Neural cell (in vitro differentiated cells): ENCODE measurements at regions not wholly inside any gene's neighbourhood (a gene's known extent, or its start where the extent isn't known, plus 50 kb on each side); places are given as distances from the start of the nearest gene placed in this dataset.
A peak's percentile ranks its signal among the peaks of the same experiment; 100 is the strongest.

Source experiments
- H2AFZ ChIP-seq: fragments of 200-600, 300-800 bp; sonication (generic), shearing (Covaris generic); 2 replicates; pipeline ENCODE4 v1.6.0; 2014; ENCODE audit warnings: low read depth, mild to moderate bottlenecking, antibody characterized with exemption, low read length, moderate library complexity
- H3F3A ChIP-seq: fragments of 200-600 bp; shearing (Covaris generic); 2 replicates; pipeline ENCODE4 v1.6.1; 2016; ENCODE audit warnings: mild to moderate bottlenecking, moderate library complexity, mixed read lengths, antibody characterized with exemption, low read length; ENCODE audit not compliant: insufficient read depth, poor library complexity, severe bottlenecking
- H3K27ac ChIP-seq: fragments of 200-600, 300-800 bp; sonication (generic), shearing (Covaris generic); 2 replicates; pipeline ENCODE4 v1.5.1; 2014; ENCODE audit warnings: mild to moderate bottlenecking, low read length, moderate library complexity
- H3K27me3 ChIP-seq: fragments of 300-800, 200-600 bp; sonication (generic), shearing (Covaris generic); 2 replicates; pipeline ENCODE4 v1.6.0; 2014; ENCODE audit warnings: mild to moderate bottlenecking, low read depth, low read length, moderate library complexity; ENCODE audit not compliant: insufficient read depth
- H3K36me3 ChIP-seq: fragments of 300-800, 200-600 bp; sonication (generic), shearing (Covaris generic); 2 replicates; pipeline ENCODE4 v1.5.1; 2014; ENCODE audit warnings: mild to moderate bottlenecking, antibody characterized with exemption, low read length, moderate library complexity; ENCODE audit not compliant: insufficient read depth
- H3K4me2 ChIP-seq: fragments of 300-800, 200-600 bp; sonication (generic), shearing (Covaris generic); 2 replicates; pipeline ENCODE4 v1.6.0; 2014; ENCODE audit warnings: mild to moderate bottlenecking, low read length
- H3K4me3 ChIP-seq: fragments of 300-800, 200-600 bp; sonication (generic), shearing (Covaris generic); 2 replicates; pipeline ENCODE4 v1.5.1; 2014; ENCODE audit warnings: mild to moderate bottlenecking, low read length, moderate library complexity
- H3K79me2 ChIP-seq: fragments of 200-600 bp; shearing (Covaris generic); replicated peaks from 2 replicates; pipeline ENCODE4 v1.6.0; 2014; ENCODE audit warnings: mild to moderate bottlenecking, low read length, moderate library complexity; ENCODE audit not compliant: insufficient read depth
- H3K9ac ChIP-seq: fragments of 300-800, 200-600 bp; sonication (generic), shearing (Covaris generic); 2 replicates; pipeline ENCODE4 v1.6.1; 2016; ENCODE audit warnings: mild to moderate bottlenecking, low read length, mixed read lengths
- H3K9me2 ChIP-seq: fragments of 200-600 bp; shearing (Covaris generic); 2 replicates; pipeline ENCODE4 v1.6.1; 2016; ENCODE audit warnings: mild to moderate bottlenecking, low read length, mixed read lengths; ENCODE audit not compliant: insufficient read depth
- H3K9me3 ChIP-seq: fragments of 200-600, 300-800 bp; sonication (generic), shearing (Covaris generic); 2 replicates; pipeline ENCODE4 v1.6.1; 2016; ENCODE audit warnings: mild to moderate bottlenecking, mixed run types, low read length, moderate library complexity, mixed read lengths
- H4K20me1 ChIP-seq: fragments of 200-600 bp; shearing (Covaris generic); 2 replicates; pipeline ENCODE4 v1.6.1; 2016; ENCODE audit warnings: mild to moderate bottlenecking, mixed run types; ENCODE audit not compliant: insufficient read depth
- CTCF ChIP-seq: fragments of 450-650 bp; IDR thresholded peaks from 2 replicates; pipeline ENCODE4 v1.5.1; 2014; ENCODE audit warnings: antibody characterized with exemption, mild to moderate bottlenecking, moderate library complexity; ENCODE audit not compliant: poor library complexity, severe bottlenecking
- EP300 ChIP-seq: fragments of 450-650 bp; conservative IDR thresholded peaks from 2 replicates; pipeline ENCODE4 v1.6.1; 2014; ENCODE audit warnings: antibody characterized with exemption, mild to moderate bottlenecking, moderate library complexity; ENCODE audit not compliant: poor library complexity, severe bottlenecking
- EZH2 ChIP-seq: fragments of 200-600, 300-800 bp; shearing (Covaris generic), sonication (generic); IDR thresholded peaks from 2 replicates; pipeline ENCODE4 v1.6.1; 2014; ENCODE audit warnings: antibody characterized with exemption, low read length, borderline replicate concordance, mild to moderate bottlenecking; ENCODE audit not compliant: insufficient read depth, poor library complexity, severe bottlenecking
- MXI1 ChIP-seq: fragments of 450-650 bp; conservative IDR thresholded peaks from 2 replicates; pipeline ENCODE4 v1.6.1; 2014; ENCODE audit warnings: antibody characterized with exemption, mild to moderate bottlenecking; ENCODE audit not compliant: poor library complexity, severe bottlenecking
- POLR2AphosphoS5 ChIP-seq: IDR thresholded peaks from 2 replicates; pipeline ENCODE4 v1.6.1; 2012
- RAD21 ChIP-seq: fragments of 450-650 bp; conservative IDR thresholded peaks from 2 replicates; pipeline ENCODE4 v1.6.1; 2014; ENCODE audit warnings: antibody characterized with exemption, mild to moderate bottlenecking, moderate library complexity
- SMC3 ChIP-seq: fragments of 450-650 bp; conservative IDR thresholded peaks from 2 replicates; pipeline ENCODE4 v1.6.1; 2014; ENCODE audit warnings: antibody characterized with exemption, mild to moderate bottlenecking, moderate library complexity; ENCODE audit not compliant: poor library complexity
- TAF1 ChIP-seq: IDR thresholded peaks from 2 replicates; pipeline ENCODE4 v1.6.1; 2012; ENCODE audit warnings: low read depth
- TF ChIP-seq, protein P1 (sequence below): IDR thresholded peaks from 2 replicates; pipeline ENCODE4 v1.6.1; 2012; ENCODE audit warnings: borderline replicate concordance

DNA sequence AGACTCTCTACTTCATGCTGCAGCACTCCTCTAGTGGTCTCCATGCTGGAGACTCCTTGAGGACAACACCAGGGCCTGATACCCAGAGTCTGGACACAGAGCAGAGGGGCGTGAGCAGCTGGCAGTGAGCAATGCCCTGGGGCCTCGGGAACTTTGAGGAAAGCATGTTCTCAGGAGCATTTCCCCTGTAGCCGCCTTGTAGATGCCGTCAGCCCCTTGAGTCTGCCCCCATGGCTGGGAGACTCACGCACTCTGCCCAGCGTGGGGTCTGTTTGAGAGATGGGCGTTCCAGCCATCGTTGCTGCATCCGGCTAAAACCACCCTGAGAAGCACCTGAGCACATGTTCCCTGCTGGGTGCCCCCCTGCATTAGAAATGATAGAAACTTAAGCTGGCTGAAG lies 56.8 kb downstream of the PLXNA1 start:
- Histone ChIP-seq H3K9me3 (no peaks in the 10 kb centered on the region), H3K4me2 (no peak overlapping the region), H3K27ac (peak overlapping the region; percentile 68), H3K36me3 (no peaks in the 10 kb centered on the region), H3K79me2 (no peaks in the 10 kb centered on the region), H3K27me3 (no peaks in the 10 kb centered on the region), H2AFZ (no peak overlapping the region), H4K20me1 (no peaks in the 10 kb centered on the region), H3F3A (no peaks in the 10 kb centered on the region), H3K4me3 (no peak overlapping the region), H3K9me2 (no peaks in the 10 kb centered on the region), H3K9ac (no peak overlapping the region)
- TF ChIP-seq POLR2AphosphoS5 (no peak), CTCF (no peak)
- TF ChIP-seq, protein P1, sequence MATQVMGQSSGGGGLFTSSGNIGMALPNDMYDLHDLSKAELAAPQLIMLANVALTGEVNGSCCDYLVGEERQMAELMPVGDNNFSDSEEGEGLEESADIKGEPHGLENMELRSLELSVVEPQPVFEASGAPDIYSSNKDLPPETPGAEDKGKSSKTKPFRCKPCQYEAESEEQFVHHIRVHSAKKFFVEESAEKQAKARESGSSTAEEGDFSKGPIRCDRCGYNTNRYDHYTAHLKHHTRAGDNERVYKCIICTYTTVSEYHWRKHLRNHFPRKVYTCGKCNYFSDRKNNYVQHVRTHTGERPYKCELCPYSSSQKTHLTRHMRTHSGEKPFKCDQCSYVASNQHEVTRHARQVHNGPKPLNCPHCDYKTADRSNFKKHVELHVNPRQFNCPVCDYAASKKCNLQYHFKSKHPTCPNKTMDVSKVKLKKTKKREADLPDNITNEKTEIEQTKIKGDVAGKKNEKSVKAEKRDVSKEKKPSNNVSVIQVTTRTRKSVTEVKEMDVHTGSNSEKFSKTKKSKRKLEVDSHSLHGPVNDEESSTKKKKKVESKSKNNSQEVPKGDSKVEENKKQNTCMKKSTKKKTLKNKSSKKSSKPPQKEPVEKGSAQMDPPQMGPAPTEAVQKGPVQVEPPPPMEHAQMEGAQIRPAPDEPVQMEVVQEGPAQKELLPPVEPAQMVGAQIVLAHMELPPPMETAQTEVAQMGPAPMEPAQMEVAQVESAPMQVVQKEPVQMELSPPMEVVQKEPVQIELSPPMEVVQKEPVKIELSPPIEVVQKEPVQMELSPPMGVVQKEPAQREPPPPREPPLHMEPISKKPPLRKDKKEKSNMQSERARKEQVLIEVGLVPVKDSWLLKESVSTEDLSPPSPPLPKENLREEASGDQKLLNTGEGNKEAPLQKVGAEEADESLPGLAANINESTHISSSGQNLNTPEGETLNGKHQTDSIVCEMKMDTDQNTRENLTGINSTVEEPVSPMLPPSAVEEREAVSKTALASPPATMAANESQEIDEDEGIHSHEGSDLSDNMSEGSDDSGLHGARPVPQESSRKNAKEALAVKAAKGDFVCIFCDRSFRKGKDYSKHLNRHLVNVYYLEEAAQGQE = no peak

DNA sequence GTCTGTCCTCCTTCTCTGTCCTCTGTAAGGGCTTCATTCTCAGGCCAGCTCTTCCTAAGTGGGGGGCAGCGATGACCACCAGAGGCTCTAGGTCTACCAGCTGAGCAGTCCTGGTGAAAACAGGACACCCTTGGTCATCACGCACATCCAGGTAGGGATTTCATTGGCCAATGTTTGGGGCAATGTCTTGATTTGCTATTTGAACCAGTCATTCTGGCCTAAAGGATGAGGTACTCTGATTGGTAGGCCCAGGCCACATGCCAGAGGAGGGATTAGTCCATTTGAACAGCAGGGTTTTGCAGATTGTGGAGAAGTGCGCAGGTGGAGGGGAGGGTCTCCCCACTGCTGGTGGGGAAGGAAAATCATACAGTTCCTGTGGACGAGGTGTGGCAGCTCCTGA lies 57.3 kb downstream of the PLXNA1 start:
- Histone ChIP-seq H3K27me3 (no peaks in the 10 kb centered on the region), H3K9ac (no peak overlapping the region), H3K27ac (no peak overlapping the region), H3K36me3 (no peaks in the 10 kb centered on the region), H3K79me2 (no peaks in the 10 kb centered on the region), H3K9me2 (no peaks in the 10 kb centered on the region), H3K4me2 (no peak overlapping the region), H3K9me3 (no peaks in the 10 kb centered on the region), H2AFZ (no peak overlapping the region), H3F3A (no peaks in the 10 kb centered on the region), H3K4me3 (no peak overlapping the region), H4K20me1 (no peaks in the 10 kb centered on the region)
- TF ChIP-seq EP300 = no peak

DNA sequence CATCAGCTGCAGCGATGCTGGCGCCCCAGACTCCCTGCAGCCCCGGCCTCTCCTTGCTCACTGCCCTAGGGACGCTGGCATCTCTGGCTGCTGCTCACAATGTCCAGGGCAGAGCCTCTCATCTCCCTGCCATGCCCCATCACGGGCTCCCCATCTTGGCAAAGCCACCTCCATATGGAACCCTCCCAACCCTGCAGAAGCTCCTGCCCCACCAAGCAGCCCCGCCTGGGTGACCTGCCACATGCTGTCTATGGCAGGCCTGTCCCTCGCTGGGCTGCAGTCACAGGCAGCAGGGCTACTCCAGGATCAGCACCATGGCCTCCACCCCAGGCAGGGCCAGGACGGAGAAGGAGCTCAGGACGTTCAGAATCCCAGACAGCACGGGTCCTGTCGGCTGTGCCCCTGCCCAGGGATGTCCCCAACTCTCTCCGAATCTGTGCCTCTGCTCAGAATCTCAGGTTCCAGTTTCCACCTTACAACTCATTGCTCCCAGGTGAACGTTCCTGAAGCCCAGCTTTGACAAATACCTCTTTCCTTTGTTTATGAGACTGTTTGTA lies 58.4 kb downstream of the PLXNA1 start:
- Histone ChIP-seq H3K36me3 (no peaks in the 10 kb centered on the region), H3K9me2 (no peaks in the 10 kb centered on the region), H3K27ac (no peak overlapping the region), H2AFZ (no peak overlapping the region), H3K4me2 (no peak overlapping the region), H3K9ac (no peak overlapping the region), H3K79me2 (no peaks in the 10 kb centered on the region), H3K9me3 (no peaks in the 10 kb centered on the region), H4K20me1 (no peaks in the 10 kb centered on the region), H3K4me3 (no peak overlapping the region), H3K27me3 (no peaks in the 10 kb centered on the region), H3F3A (no peaks in the 10 kb centered on the region)
- TF ChIP-seq SMC3 (no peak), EZH2 (no peak), RAD21 (no peak), POLR2AphosphoS5 (no peak), CTCF (no peak), EP300 (no peak), MXI1 (no peak), TAF1 (no peak)
- TF ChIP-seq, protein P1 = no peak
